ENCODE measurements at regions not wholly inside any gene's neighbourhood (a gene's known extent, or its start where the extent isn't known, plus 50 kb on each side); places are given as distances from the start of the nearest gene placed in this dataset.

- POLR2A ChIA-PET (ENCODE audit: low non-redundant PET), result no interaction called here
- CTCF ChIA-PET, result no interaction called here
- H3K27ac ChIP-seq, result no peak overlapping the region
- TF ChIP-seq CTCF (conservative IDR thresholded peaks at IDR 0.05; ENCODE audit: low read depth), result no peak
- DNase-seq (ENCODE audit: low spot score), result no peak
Measured at GRCh38 chr2:11100976-11101375, 54.3 kb upstream of the SLC66A3 start.

GRCh38 chr2:11101430-11101829 lies 53.8 kb upstream of the SLC66A3 start:
- H3K27ac ChIP-seq, result no peak overlapping the region
- POLR2A ChIA-PET (ENCODE audit: low non-redundant PET), result no interaction called here
- CTCF ChIA-PET, result no interaction called here

DNA sequence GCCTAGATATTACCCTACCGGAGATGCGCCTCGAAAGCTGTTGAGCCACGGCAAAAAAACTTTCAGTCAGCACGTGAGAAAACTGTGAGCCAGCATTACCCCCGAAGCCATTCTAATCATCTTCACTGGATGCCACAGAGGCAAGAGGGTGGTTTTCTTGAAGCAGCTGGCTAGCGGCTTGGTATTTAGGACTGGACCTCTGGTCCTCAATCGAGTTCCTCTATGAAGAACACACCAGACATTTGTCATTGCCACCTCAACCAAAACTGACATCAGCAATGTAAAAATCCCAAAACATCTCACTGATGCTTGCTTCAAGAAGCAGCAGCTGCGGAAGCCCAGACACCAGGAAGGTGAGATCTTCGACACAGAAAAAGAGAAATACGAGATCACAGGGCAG lies 52.8 kb upstream of the SLC66A3 start:
- ChIA-PET CTCF (interaction anchor here (0.6 to 1.0 kb wide), 2 partner anchors 42 to 267 kb away, joined by 4 to 7 read pairs; no protein-coding TSS in a partner anchor), POLR2A (ENCODE audit: low non-redundant PET) (no interaction called here)
- H3K27ac ChIP-seq, result no peak overlapping the region
- DNase-seq (ENCODE audit: low spot score), result no peak
- no peak for TF ChIP-seq CTCF (conservative IDR thresholded peaks at IDR 0.05; ENCODE audit: low read depth)

More at GRCh38 chr2:11101430-11101829, 53.8 kb upstream of the SLC66A3 start:
- DNase-seq (ENCODE audit: low spot score), result no peak
- TF ChIP-seq CTCF (conservative IDR thresholded peaks at IDR 0.05; ENCODE audit: low read depth), result no peak

GRCh38 chr2:11102956-11103860 lies 52.1 kb upstream of the SLC66A3 start:
- DNase-seq (ENCODE audit: low spot score), result no peak
- CTCF ChIA-PET, result interaction anchor here (1.0 kb wide), 1 partner anchor 268 kb away, joined by 4 read pairs; no protein-coding TSS in a partner anchor
- TF ChIP-seq CTCF (conservative IDR thresholded peaks at IDR 0.05; ENCODE audit: low read depth), result no peak
- H3K27ac ChIP-seq, result no peak overlapping the region
- POLR2A ChIA-PET (ENCODE audit: low non-redundant PET), result no interaction called here

- ChIA-PET POLR2A (ENCODE audit: low non-redundant PET) (no interaction called here), CTCF (interaction anchor here (0.6 to 0.7 kb wide), 2 partner anchors 43 to 192 kb away, joined by 3 to 4 read pairs; partner anchors contain the start of gene KCNF1)
- H3K27ac ChIP-seq, result no peak overlapping the region
- no peak for DNase-seq (ENCODE audit: low spot score)
- no peak for TF ChIP-seq CTCF (conservative IDR thresholded peaks at IDR 0.05; ENCODE audit: low read depth)
Measured at GRCh38 chr2:11103984-11104793, 51.1 kb upstream of the SLC66A3 start.
